Glomerular visceral epithelial cell (primary cell): ENCODE measurements at regions not wholly inside any gene's neighbourhood (a gene's known extent, or its start where the extent isn't known, plus 50 kb on each side); places are given as distances from the start of the nearest gene placed in this dataset.
A peak's percentile ranks its signal among the peaks of the same experiment; 100 is the strongest.
"Not testable (repeated sequence)": the region's sequence is repeated elsewhere in the genome, so short reads cannot be mapped to it uniquely, and the experiment has no call there.

Source experiments
- DNase-seq: peaks from one replicate; pipeline ENCODE4 v3.0.0-alpha.2; 2016; ENCODE audit errors: extremely low spot score

- DNase-seq = no peak
Observed at GRCh38 chr11:127965939-127966668, 621.3 kb downstream of the ETS1 start.

DNA sequence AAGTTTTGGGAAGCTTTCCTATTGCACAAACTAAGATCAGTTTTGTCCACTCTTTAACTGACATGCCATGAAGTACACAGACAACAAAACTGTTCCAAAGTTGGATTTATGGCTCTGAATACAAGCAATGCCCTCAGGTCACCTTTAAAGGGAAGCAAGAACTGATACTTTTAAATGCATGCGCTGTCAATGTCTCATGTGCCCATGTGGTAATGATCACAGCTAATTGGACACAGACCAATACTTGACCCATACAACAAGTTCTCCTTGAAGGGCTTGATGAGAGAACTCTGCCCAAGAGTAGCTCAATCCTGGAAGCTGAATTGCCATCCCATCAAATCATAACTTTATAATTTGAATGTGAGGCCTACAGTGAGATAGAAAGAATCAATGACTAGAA lies 624.9 kb downstream of the ETS1 start:
- DNase-seq = no peak

GRCh38 chr11:127950162-127950561 lies 637.2 kb downstream of the ETS1 start:
- DNase-seq = no peak

- DNase-seq = no peak
Observed at GRCh38 chr11:127943763-127944162, 643.6 kb downstream of the ETS1 start.

- DNase-seq = no peak
Observed at GRCh38 chr11:127943152-127943551, 644.2 kb downstream of the ETS1 start.

- DNase-seq = not testable (repeated sequence)
Observed at GRCh38 chr11:127941554-127941953, 645.8 kb downstream of the ETS1 start.

GRCh38 chr11:127939000-127939399 lies 648.4 kb downstream of the ETS1 start:
- DNase-seq = no peak

- no peak for DNase-seq
Observed at GRCh38 chr11:127935081-127935480, 652.3 kb downstream of the ETS1 start.

- DNase-seq = not testable (repeated sequence)
Observed at GRCh38 chr11:127933961-127934360, 653.4 kb downstream of the ETS1 start.

- DNase-seq = no peak
Observed at GRCh38 chr11:127931803-127932202, 655.6 kb downstream of the ETS1 start.

DNA sequence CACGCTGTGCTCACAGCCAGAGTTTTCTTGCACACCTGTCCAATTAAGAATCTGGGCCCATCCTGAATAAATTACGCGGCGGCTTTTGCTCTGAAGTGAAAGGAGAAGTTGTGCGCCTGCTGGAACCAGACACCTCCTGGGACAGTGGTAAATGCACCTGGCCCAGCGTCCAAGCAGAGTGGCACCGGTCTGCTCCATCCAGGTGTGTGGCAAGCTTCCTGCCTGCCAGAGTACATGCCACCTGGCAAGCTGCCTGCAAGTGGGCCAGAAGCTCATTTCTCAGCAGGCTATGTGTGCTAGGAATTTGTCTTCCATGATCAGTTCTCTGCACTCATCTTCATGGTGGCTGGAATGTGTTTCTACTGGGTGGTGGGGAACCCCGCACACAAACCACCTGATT lies 660.6 kb downstream of the ETS1 start:
- DNase-seq = no peak

DNA sequence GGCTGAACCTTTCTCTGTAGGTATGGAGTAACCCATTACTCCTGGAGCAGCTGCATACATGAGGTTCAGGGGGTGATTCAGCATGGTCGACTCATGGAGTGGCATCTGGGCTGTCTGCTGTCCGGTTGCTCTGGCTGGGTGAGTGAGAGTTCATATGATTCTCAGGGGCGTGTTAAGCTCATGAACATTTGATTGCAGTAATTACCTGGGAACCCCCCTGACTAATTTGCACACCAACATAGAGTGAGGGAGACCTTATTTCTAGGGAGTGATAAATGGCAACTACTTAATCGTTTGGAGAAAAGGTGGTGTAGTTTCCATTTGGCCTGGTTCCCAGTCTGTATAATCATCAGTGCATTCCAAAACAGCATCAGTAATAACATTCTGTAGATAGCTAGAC lies 661.9 kb downstream of the ETS1 start:
- no peak for DNase-seq

- DNase-seq = peak; percentile 9
Observed at GRCh38 chr11:127919206-127920000, 668.0 kb downstream of the ETS1 start.

DNA sequence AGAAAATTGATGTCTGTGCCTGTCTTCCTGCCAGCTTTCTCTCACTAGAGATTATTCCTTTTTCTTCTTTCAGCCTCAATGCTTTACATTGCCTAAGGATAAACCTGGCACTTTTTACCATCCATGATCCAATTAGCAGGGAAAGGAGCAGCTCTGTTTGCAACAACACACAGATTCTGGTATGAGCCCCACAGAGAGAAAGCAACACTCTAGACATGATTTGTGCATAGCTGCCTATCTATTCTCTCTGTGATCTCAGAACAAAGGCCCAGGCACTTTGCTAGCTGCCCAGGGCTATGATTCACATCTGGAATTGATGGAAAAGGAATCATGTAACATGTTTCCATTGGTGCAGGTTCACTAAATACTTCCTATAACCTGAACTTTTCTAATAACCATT lies 685.0 kb downstream of the ETS1 start:
- no peak for DNase-seq

GRCh38 chr11:127898422-127899365 lies 688.7 kb downstream of the ETS1 start:
- DNase-seq = no peak

- no peak for DNase-seq
Observed at GRCh38 chr11:127895776-127896175, 691.6 kb downstream of the ETS1 start.

- no peak for DNase-seq
Observed at GRCh38 chr11:127894316-127894715, 693.0 kb downstream of the ETS1 start.

DNA sequence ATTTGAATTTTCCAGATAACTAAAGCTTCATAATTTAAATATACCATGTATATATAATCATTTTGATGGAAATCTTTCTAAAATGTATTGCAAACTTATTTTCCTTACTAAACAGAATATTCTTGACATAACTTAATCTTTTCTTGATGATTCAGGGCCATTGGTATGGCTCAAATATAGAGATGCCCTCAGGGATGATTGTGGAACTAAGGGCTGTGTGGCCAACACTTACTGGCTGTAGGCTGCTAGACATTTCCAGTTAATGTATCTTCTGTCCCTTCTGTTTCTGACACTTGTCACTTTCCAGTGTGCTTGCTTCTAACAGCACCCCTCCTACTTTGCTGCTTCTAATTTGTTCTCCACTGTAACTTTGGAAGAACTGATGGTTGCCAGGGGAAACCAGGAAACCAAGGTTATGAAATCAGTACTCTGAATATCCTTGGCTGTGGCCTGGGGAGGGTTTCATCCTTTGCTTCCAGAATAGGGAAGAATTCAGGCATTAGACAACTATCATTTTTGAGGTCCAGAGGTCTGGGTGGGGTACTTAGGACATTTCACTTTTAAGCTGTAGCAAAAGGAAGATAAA lies 697.2 kb downstream of the ETS1 start:
- DNase-seq = no peak

DNA sequence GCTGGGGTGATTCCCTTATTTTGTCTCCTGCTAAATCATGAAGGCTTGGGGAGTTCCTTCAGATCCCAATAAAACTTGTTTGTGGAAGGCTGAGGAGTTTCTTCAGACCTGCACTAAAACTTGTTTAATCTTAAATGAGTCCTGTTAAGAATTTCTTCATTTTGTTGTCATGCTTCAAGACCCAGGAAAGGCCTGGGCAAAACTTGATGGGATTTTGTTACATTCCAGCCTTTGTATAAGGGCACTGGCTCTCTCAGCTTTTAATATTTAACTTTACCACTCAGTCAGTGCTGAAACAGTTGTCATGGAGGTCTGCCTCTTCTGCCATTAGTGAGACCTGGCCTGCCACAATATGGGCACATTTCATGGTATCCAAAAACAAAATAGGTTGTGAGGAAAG lies 699.0 kb downstream of the ETS1 start:
- DNase-seq = no peak

- DNase-seq = no peak
Observed at GRCh38 chr11:127875131-127875530, 712.2 kb downstream of the ETS1 start.

- no peak for DNase-seq
Observed at GRCh38 chr11:127873478-127873877, 713.9 kb downstream of the ETS1 start.

DNA sequence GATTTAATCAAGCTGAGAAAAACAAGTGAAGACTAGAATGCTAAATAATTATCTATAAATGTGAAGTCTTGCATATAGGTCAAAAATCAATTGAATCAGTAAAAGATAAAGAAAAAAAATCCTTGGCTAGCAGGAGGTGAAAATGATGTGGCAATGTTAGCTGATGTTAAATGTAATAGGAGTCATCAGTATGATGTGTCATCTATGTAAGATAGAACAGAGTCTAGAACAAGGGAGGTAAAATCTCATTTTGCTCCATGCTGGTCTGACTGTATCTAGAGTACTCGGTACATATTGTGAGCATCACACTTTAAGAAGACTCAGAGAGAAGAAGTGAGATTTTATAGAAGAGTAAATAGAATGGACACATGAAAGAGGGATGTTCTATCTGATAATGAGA lies 721.2 kb downstream of the ETS1 start:
- DNase-seq = no peak
